K562 (cell line): ENCODE measurements at regions not wholly inside any gene's neighbourhood (a gene's known extent, or its start where the extent isn't known, plus 50 kb on each side); places are given as distances from the start of the nearest gene placed in this dataset.

Source experiments
- ATAC-seq: fragments of 200-7000 bp; cut with Tn5 transposase; 3 replicates; pipeline ENCODE4 v1.9.1; 2020; ENCODE audit warnings: moderate library complexity
- BruUV-seq: library from RNA; stranded (reverse); fragments of 400-500 nt; replicated peaks from 2 replicates; lab custom pipeline; 2021; lab: Mats Ljungman, UMichigan
- CTCF ChIA-PET: fragments of 300-600 bp; formaldehyde crosslinking; extraction: SDS; loops from one replicate; lab custom pipeline; 2021; ENCODE audit warnings: low intra/inter-chr PET ratio; lab: Yijun Ruan, JAX
- POLR2A ChIA-PET: fragments of 300-600, 350-650 bp; sonication (Branson Sonifier 250); formaldehyde crosslinking; extraction: SDS; loops from one replicate; lab custom pipeline; 2021; ENCODE audit warnings: antibody characterized with exemption, inconsistent platforms; lab: Yijun Ruan, JAX
- DNase-seq, 4 experiments: peaks; one replicate each; pipeline versions ENCODE4 v3.0.0 to v3.0.0-alpha.2; 2011 to 2018; ENCODE audit warnings: low spot score in 3 of 4, mixed read lengths in 3 of 4; ENCODE audit errors: extremely low read depth in 1 of 4
- FAIRE-seq: peaks from 2 replicates; lab custom pipeline; 2011; peaks lifted over from hg19 to GRCh38; lab: Jason Lieb, UNC
- H2AFZ ChIP-seq: 2 replicates; pipeline ENCODE4 v1.6.0; 2011; ENCODE audit warnings: low read depth, low read length, control low read depth, inconsistent platforms
- H3K27ac ChIP-seq: fragments of 200-600 bp; 3 replicates; pipeline ENCODE4 v1.8.0; 2011; ENCODE audit warnings: low read depth, mild to moderate bottlenecking, control low read depth, inconsistent platforms, low read length, moderate library complexity, mixed read lengths; ENCODE audit errors: extremely low read depth
- H3K27me3 ChIP-seq, 2 experiments: fragments of 300-600 bp in 1 of 2; 2 replicates in 1 of 2; 3 replicates in 1 of 2; pipeline versions ENCODE4 v1.6.0 to v1.8.0; 2011; ENCODE audit warnings: inconsistent platforms in 2 of 2, low read length in 2 of 2, mild to moderate bottlenecking in 1 of 2, mixed read lengths in 1 of 2, moderate library complexity in 1 of 2; ENCODE audit not compliant: control insufficient read depth in 2 of 2, insufficient read depth in 2 of 2
- H3K36me3 ChIP-seq: fragments of 300-600 bp; 3 replicates; pipeline ENCODE4 v1.8.0; 2011; ENCODE audit warnings: mild to moderate bottlenecking, low read length, inconsistent platforms; ENCODE audit not compliant: control insufficient read depth, insufficient read depth
- H3K4me1 ChIP-seq, 2 experiments: fragments of 200-600 bp in 1 of 2; replicated peaks in 1 of 2; 2 replicates in 1 of 2; 3 replicates in 1 of 2; pipeline versions ENCODE4 v1.5.1 to v1.8.0; 2011; ENCODE audit warnings: inconsistent platforms in 2 of 2, low read length in 2 of 2, mild to moderate bottlenecking in 1 of 2, mixed read lengths in 1 of 2, moderate library complexity in 1 of 2; ENCODE audit not compliant: control insufficient read depth in 2 of 2, insufficient read depth in 2 of 2
- H3K4me2 ChIP-seq: 2 replicates; pipeline ENCODE4 v1.6.1; 2011; ENCODE audit warnings: low read length, control low read depth, inconsistent platforms, mixed read lengths; ENCODE audit not compliant: insufficient read depth
- H3K4me3 ChIP-seq: fragments of 200-600 bp; sonication (generic), shearing (Covaris generic); 2 replicates; pipeline ENCODE4 v1.5.1; 2016; ENCODE audit warnings: control low read depth, inconsistent platforms
- H3K79me2 ChIP-seq: fragments of 200-600 bp; 3 replicates; pipeline ENCODE4 v1.8.0; 2011; ENCODE audit warnings: low read length, inconsistent platforms; ENCODE audit not compliant: control insufficient read depth, insufficient read depth
- H3K9ac ChIP-seq, 2 experiments: 2 replicates each; pipeline versions ENCODE4 v1.6.0 to v1.6.1; 2011; ENCODE audit warnings: low read depth in 2 of 2, low read length in 2 of 2, control low read depth in 1 of 2, inconsistent platforms in 1 of 2, mild to moderate bottlenecking in 1 of 2, mixed read lengths in 1 of 2; ENCODE audit not compliant: insufficient read depth in 1 of 2
- H3K9me1 ChIP-seq: one replicate; pipeline ENCODE4 v1.6.0; 2011; ENCODE audit warnings: inconsistent platforms, mild to moderate bottlenecking, low read length, moderate library complexity; ENCODE audit not compliant: control insufficient read depth, insufficient read depth
- H3K9me3 ChIP-seq: replicated peaks from 2 replicates; pipeline ENCODE4 v1.5.1; 2011; ENCODE audit warnings: low read depth, low read length, inconsistent platforms; ENCODE audit not compliant: control insufficient read depth, insufficient read depth
- H4K20me1 ChIP-seq: replicated peaks from 2 replicates; pipeline ENCODE4 v1.6.1; 2011; ENCODE audit warnings: low read length, inconsistent platforms, mixed read lengths; ENCODE audit not compliant: control insufficient read depth, insufficient read depth
- BDP1 ChIP-seq: IDR thresholded peaks from 3 replicates; pipeline ENCODE4 v1.6.1; 2011; ENCODE audit not compliant: insufficient read length, insufficient read depth
- CHD1 ChIP-seq: fragments of 200-600 bp; sonication (generic); IDR thresholded peaks from one replicate; pipeline ENCODE4 v1.6.1; 2012; ENCODE audit warnings: mild to moderate bottlenecking, moderate library complexity, low read length, inconsistent platforms
- THAP12 ChIP-seq: fragments of 250-450 bp; sonication (Bioruptor Pico); IDR thresholded peaks from 2 replicates; pipeline ENCODE4 v1.9.0; 2021; ENCODE audit warnings: mild to moderate bottlenecking, inconsistent platforms
- in situ Hi-C: fragments of 300-500 bp; cut with MboI; formaldehyde crosslinking; loops from 4 replicates; pipeline ENCODE4 v1.15.0; 2018; ENCODE audit warnings: inconsistent platforms, mixed read lengths
- intact Hi-C: fragments of 100-400 bp; cut with micrococcal nuclease; formaldehyde crosslinking; loops from 2 replicates; pipeline ENCODE4 v1.14.2; 2022
- TF ChIP-seq, protein P1 (sequence below): fragments of 250-450 bp; sonication (Bioruptor Pico); IDR thresholded peaks from 2 replicates; pipeline ENCODE4 v1.8.0; 2022; ENCODE audit warnings: inconsistent platforms, mild to moderate bottlenecking, moderate library complexity, borderline replicate concordance

GRCh38 chr5:107023732-107024131 is 647.0 kb downstream of the EFNA5 start:
- POLR2A ChIA-PET: no interaction called here
- intact Hi-C loops (no loop called here), in situ Hi-C loops (no loop called here)
- DNase-seq (no peak), FAIRE-seq (no peak), ATAC-seq (no peak)
- Histone ChIP-seq H3K4me1 (no peaks in the 10 kb centered on the region), H3K79me2 (no peaks in the 10 kb centered on the region), H3K27ac (no peak overlapping the region), H4K20me1 (no peaks in the 10 kb centered on the region), H3K4me2 (no peak overlapping the region), H2AFZ (no peak overlapping the region), H3K27me3 (no peaks in the 10 kb centered on the region), H3K36me3 (no peaks in the 10 kb centered on the region), H3K9ac (no peak overlapping the region), H3K9me3 (no peaks in the 10 kb centered on the region), H3K9me1 (no peaks in the 10 kb centered on the region), H3K4me3 (no peak overlapping the region)
- TF ChIP-seq BDP1 (no peak), CHD1 (no peak), THAP12 (no peak)
- TF ChIP-seq, protein P1, sequence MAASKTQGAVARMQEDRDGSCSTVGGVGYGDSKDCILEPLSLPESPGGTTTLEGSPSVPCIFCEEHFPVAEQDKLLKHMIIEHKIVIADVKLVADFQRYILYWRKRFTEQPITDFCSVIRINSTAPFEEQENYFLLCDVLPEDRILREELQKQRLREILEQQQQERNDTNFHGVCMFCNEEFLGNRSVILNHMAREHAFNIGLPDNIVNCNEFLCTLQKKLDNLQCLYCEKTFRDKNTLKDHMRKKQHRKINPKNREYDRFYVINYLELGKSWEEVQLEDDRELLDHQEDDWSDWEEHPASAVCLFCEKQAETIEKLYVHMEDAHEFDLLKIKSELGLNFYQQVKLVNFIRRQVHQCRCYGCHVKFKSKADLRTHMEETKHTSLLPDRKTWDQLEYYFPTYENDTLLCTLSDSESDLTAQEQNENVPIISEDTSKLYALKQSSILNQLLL (CRISPR knock-in tag): no peak
- CTCF ChIA-PET: no interaction called here
- no TSS peak for BruUV-seq
